ENCODE measurements at regions not wholly inside any gene's neighbourhood (a gene's known extent, or its start where the extent isn't known, plus 50 kb on each side); places are given as distances from the start of the nearest gene placed in this dataset.

DNA sequence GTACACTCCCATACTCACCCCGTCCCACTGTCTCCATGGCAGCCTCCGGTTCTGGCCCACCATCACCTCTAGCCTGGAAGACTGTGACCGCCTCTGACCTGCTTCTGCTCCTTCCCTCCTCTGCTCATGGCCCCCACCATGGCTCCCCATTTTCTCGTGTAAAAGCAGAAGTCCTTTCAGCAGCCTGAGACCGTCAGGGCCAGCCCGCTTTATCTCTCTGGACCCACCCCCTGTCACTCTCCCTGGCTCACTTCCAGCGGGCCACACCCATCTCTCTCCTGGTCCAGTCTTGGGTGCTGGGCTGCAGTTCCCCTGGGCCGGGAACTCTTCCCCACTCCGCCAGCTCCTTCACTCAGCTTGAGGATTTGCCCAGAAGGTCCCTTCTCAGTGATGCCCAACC lies 96.0 kb upstream of the RUFY1 start:
- 73 to 77% methylated on average over 3 to 9 of the region's 9 CpGs for WGBS, 2 donors (ENCODE audit: low coverage in 1 of 2)
- H3K27me3 ChIP-seq = peaks cover 22% of the 10 kb centered on the region
- no peaks in the 10 kb centered on the region for H3K4me1 ChIP-seq
- no peaks in the 10 kb centered on the region for H3K36me3 ChIP-seq
- H3K27ac ChIP-seq = no peak overlapping the region
- H3K9me3 ChIP-seq = no peaks in the 10 kb centered on the region
- no peak for ATAC-seq
- TF ChIP-seq EP300 (IDR thresholded peaks at IDR 0.05) (no peak), POLR2A (IDR thresholded peaks at IDR 0.05) (no peak), POLR2AphosphoS5 (IDR thresholded peaks at IDR 0.05) (no peak)
- TF ChIP-seq, protein P1, sequence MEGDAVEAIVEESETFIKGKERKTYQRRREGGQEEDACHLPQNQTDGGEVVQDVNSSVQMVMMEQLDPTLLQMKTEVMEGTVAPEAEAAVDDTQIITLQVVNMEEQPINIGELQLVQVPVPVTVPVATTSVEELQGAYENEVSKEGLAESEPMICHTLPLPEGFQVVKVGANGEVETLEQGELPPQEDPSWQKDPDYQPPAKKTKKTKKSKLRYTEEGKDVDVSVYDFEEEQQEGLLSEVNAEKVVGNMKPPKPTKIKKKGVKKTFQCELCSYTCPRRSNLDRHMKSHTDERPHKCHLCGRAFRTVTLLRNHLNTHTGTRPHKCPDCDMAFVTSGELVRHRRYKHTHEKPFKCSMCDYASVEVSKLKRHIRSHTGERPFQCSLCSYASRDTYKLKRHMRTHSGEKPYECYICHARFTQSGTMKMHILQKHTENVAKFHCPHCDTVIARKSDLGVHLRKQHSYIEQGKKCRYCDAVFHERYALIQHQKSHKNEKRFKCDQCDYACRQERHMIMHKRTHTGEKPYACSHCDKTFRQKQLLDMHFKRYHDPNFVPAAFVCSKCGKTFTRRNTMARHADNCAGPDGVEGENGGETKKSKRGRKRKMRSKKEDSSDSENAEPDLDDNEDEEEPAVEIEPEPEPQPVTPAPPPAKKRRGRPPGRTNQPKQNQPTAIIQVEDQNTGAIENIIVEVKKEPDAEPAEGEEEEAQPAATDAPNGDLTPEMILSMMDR (IDR thresholded peaks at IDR 0.05) = no peak
- no peak overlapping the region for H3K4me3 ChIP-seq

DNA sequence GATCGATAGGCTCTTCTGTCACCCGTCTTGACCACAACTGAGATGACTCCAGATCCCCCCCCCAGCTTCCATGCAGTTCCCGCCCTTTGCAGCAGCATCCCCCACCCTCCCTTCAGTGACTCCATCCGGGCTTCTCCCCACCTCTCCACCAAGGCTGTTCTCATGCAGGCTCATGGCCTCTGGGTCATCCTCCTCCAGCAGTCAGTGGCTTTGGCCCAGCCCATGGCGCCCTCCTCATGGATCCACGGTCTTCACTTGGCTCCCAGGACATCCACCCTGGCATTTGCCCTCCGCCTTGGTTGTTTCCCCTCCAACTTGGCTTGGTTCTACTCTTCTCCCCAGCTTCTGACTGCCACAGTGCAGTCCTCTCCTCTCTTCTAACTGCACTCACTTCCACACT lies 96.7 kb upstream of the RUFY1 start:
- WGBS, 2 donors (ENCODE audit: low coverage in 1 of 2) = 83 to 84% methylated on average over 4 to 7 of the region's 7 CpGs
- no peak overlapping the region for H3K27ac ChIP-seq
- H3K27me3 ChIP-seq = peaks cover 18% of the 10 kb centered on the region
- no peak for ATAC-seq
- no peaks in the 10 kb centered on the region for H3K36me3 ChIP-seq
- no peaks in the 10 kb centered on the region for H3K9me3 ChIP-seq
- H3K4me1 ChIP-seq = no peaks in the 10 kb centered on the region
- no peak overlapping the region for H3K4me3 ChIP-seq
- TF ChIP-seq POLR2AphosphoS5 (IDR thresholded peaks at IDR 0.05) (no peak), POLR2A (IDR thresholded peaks at IDR 0.05) (no peak), EP300 (IDR thresholded peaks at IDR 0.05) (no peak)
- TF ChIP-seq, protein P1 (IDR thresholded peaks at IDR 0.05) = no peak

DNA sequence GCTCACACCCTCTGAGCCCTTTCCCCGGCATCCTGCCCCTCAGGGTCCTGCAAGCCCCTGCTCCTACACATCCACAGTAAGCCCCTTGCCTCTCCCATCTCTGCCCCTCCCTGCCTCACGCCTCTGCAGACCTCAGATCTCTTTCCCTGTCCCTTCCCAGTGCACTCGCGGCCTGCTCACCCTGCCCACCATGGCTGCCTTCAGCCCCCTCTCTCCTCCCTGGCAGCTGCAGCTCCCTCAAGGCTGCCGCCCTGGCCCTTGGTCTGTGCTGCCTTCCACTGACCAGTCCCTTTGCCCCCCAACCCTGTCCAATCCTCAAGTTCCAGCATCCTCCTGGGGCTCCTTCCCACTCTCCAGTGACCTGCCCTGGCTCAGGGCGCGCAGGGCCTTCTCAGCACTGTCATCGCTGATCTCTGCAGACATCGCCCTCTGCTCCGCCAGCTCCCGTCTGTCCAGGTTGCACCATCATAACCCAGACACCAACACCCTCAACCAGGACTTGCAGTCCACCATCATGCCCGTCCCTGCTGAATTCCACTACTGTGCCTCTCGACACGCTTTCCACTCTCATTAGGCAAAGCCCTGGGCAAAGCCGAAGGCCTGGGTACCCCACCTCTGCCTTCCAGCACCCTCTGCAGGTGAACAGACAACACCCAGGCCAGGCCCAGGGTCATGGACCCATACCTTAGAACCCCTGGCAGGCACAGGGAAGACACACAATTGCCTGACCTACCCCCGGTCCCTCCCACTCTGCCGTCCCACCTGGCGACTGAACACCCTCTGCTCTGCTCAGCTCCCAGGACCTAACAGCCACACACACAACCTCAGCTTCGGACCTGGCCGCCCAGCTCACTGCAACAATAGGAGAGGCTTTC lies 97.8 kb upstream of the RUFY1 start:
- Histone ChIP-seq H3K9me3 (no peaks in the 10 kb centered on the region), H3K4me1 (no peaks in the 10 kb centered on the region), H3K27ac (no peak overlapping the region), H3K27me3 (peaks cover 10% of the 10 kb centered on the region), H3K4me3 (no peak overlapping the region), H3K36me3 (no peaks in the 10 kb centered on the region)
- no peak for TF ChIP-seq POLR2AphosphoS5 (IDR thresholded peaks at IDR 0.05)
- no peak for TF ChIP-seq POLR2A (IDR thresholded peaks at IDR 0.05)
- TF ChIP-seq EP300 (IDR thresholded peaks at IDR 0.05) = no peak
- TF ChIP-seq, protein P1 (IDR thresholded peaks at IDR 0.05) = no peak
- ATAC-seq = no peak
- 85 to 87% methylated on average over 14 to 17 of the region's 20 CpGs for WGBS, 2 donors (ENCODE audit: low coverage in 1 of 2)

DNA sequence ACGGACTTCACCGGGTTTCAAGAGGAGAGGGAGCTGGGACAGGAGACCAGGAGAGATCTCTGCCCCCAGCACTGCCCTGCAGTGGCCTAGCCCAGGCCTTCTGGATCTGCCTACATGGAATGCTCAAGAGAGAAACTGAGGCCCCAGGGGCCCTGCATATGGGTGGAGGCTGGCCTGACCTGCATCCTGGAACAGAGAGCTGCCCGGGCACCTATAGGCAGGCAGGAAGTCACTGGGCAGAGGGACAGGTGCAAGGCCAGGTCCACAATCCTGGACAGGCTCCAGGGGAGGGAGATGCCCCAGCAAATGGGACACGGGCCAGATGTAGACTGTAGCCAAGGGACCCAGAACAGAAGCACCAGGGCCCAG lies 98.5 kb upstream of the RUFY1 start:
- 56% methylated on average over 3 of the region's 4 CpGs; no CpG with 5 or more reads in 1 of the 2 donors for WGBS, 2 donors (ENCODE audit: low coverage in 1 of 2)
- Histone ChIP-seq H3K27ac (no peak overlapping the region), H3K36me3 (no peaks in the 10 kb centered on the region), H3K4me1 (no peaks in the 10 kb centered on the region), H3K9me3 (no peaks in the 10 kb centered on the region), H3K27me3 (peaks cover 10% of the 10 kb centered on the region), H3K4me3 (no peak overlapping the region)
- no peak for TF ChIP-seq POLR2A (IDR thresholded peaks at IDR 0.05)
- no peak for TF ChIP-seq EP300 (IDR thresholded peaks at IDR 0.05)
- no peak for TF ChIP-seq POLR2AphosphoS5 (IDR thresholded peaks at IDR 0.05)
- TF ChIP-seq, protein P1 (IDR thresholded peaks at IDR 0.05) = no peak
- no peak for ATAC-seq

All from gastroesophageal sphincter (tissue), 4 donors.